Kidney capillary endothelial cell (primary cell): ENCODE measurements at regions not wholly inside any gene's neighbourhood (a gene's known extent, or its start where the extent isn't known, plus 50 kb on each side); places are given as distances from the start of the nearest gene placed in this dataset.

Experiments
- DNase-seq: peaks from one replicate; pipeline ENCODE4 v3.0.0-alpha.2; 2018; ENCODE audit warnings: low spot score

DNA sequence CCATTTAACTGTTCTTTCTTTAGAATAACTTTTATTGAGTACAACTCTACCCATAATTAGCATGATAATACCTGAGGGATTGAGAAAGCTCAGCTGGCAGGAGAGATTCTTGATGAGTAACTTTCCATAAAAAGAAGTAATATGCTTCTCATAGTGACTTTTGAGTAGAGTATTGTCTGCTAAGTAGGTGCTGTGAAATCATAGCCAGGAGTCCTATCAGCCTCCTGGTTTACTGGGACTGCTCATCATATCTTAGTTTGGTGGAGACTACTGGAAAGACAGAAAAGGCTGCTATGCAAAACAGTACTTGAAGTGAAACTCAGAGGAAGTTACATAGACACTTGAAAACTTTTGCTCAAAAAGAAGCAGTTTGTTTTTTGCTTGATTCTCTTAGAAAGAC lies 113.3 kb upstream of the ATP2B1 start:
- DNase-seq = no peak

DNA sequence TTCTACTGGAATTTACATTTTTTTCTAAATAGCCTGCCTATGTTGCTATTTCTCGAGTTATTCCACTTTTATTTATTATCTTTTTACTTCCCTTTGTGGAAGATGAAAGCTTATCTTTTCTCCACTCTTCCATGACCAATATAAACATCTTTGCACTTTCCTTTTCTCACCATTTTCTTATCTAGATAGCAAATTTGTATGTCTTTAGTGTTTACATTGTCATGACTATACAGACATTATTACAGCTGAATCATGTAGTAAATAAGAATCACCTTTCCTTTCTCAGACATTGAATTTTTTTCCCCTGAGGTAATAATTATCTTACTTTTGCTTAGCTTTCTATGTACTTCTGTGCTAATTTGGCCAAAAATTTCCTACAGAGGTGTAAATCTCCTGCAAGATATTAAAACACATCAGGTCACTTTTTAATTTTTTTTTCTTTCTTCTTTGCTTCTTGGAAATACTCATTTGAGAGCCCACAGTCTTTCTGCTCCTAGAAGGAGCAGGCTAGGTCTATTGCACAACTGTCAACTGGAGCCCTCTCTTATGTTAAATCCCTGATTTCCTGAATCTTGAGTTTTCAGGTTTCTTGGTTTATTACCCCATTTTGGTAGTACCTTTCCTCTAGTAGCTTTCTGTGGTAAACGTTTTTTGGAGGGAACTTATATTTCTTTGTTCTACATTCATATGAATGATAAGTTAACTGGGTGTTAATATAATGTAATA lies 109.0 kb upstream of the ATP2B1 start:
- DNase-seq = no peak

DNA sequence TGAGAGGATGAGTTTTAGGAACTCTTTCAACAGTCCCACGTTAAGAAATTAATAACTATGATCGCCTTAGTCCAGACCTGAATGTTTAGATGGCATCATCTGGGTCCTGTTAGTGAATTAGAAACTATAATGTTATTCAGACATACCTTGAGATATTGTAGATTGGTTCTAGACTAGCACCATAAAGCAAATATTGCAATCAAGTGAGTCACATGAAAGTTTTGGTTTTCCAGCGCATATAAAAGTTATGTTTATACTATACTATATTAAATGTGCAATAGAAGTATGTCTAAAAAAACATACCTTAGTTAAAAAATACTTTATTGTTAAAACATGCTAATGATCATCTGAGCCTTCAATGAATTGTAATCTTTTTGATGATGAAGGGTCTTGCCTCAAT lies 106.6 kb upstream of the ATP2B1 start:
- no peak for DNase-seq

DNA sequence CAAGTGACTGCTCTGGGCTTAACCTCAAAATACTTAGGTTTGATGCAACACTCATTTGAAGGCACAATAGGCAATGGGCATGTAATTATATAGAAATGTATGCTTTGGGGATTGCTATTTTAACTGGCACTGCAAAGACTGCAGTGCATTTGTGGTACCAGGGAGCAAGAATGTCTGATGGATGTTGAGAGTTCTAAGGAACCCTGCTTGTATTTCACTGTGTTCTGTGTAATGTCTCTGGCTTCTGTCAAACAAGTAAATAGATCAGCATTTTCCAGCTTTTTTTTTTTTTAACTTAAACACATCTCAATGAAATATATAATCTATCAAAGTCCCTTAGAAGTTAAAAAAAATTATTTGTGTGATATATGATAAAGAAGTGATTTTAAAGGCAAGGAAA lies 94.8 kb upstream of the ATP2B1 start:
- DNase-seq = no peak

DNA sequence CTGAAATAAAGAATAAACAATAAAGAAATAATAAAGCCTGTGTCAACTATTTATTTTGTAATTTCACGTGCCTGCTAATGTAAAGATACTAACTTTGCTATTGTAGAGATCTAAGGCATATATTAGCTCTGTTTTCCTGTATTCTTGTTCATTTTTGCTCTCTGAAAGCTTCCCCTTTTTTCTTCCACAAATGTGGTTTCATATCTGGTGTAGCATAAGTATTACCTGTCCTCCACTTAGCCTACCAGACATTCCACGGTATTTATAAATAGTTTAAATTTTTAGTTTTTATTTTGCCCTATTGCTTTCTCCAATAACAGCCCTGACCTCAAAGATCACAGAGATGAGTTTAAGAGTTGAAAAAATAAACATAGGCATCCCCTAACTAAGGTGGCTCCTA lies 92.6 kb upstream of the ATP2B1 start:
- DNase-seq = no peak

DNA sequence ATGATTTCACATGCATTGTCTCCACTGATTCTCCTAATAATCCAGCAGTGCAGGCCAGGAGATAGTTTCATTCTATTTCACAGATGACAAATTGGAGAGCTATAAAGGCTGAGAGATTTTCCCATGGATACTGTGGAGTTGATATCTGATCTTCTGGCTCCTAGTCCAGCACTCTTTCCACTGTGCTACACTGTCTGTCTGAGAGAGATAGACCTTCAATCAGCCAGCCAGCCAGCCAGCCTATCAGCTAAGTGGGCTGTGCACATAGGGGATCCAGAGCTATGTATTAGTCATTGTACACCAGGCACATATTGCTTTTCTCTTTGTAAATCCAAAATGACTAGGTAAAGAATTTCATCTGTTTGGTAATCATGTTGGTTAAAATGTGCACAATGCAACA lies 91.8 kb upstream of the ATP2B1 start:
- no peak for DNase-seq

- no peak for DNase-seq
These were observed 90.7 kb upstream of the ATP2B1 start for GRCh38 chr12:89799316-89799715.

- no peak for DNase-seq
These were observed 88.8 kb upstream of the ATP2B1 start for GRCh38 chr12:89797436-89797835.

GRCh38 chr12:89796798-89797382 lies 88.3 kb upstream of the ATP2B1 start:
- no peak for DNase-seq

GRCh38 chr12:89793946-89794345 lies 85.3 kb upstream of the ATP2B1 start:
- no peak for DNase-seq

- DNase-seq = no peak
These were observed 82.6 kb upstream of the ATP2B1 start for GRCh38 chr12:89791286-89791685.

DNA sequence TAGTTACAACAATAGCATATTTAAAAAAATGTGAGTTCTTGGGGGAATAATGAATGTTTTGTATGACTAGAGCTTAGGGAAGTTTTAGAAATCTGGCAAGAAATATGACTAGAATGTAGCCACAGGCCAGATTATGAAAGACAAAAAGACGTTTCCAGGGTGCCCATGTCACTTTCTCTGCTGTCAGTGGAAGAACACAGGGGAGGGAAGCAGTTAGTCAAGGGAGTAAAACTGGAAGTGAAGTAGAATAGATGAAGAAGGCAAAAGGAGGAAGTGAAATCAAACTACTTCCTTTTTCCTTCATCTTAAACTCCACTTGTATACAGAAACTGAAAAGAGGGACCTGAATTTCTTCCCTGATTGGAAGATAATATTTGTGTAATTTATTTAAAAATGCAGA lies 81.2 kb upstream of the ATP2B1 start:
- no peak for DNase-seq

DNA sequence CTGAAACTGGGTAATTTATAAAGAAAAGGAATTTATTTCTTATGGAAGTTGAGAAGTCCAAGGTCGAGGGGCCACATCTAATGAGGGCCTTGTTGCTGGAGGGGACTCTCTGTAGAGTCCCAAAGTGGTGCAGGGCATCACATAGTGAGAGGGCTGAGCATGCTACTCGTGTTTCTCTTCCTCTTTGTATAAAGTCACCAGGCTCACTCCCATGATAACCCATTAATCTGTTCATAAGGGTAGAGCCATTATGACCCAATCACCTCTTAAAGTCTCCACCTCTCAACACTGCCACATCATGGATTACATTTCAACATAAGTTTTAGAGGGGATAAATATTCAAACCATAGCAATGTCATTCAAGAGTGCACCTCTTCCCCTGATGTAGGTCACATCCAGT lies 79.1 kb upstream of the ATP2B1 start:
- no peak for DNase-seq

DNA sequence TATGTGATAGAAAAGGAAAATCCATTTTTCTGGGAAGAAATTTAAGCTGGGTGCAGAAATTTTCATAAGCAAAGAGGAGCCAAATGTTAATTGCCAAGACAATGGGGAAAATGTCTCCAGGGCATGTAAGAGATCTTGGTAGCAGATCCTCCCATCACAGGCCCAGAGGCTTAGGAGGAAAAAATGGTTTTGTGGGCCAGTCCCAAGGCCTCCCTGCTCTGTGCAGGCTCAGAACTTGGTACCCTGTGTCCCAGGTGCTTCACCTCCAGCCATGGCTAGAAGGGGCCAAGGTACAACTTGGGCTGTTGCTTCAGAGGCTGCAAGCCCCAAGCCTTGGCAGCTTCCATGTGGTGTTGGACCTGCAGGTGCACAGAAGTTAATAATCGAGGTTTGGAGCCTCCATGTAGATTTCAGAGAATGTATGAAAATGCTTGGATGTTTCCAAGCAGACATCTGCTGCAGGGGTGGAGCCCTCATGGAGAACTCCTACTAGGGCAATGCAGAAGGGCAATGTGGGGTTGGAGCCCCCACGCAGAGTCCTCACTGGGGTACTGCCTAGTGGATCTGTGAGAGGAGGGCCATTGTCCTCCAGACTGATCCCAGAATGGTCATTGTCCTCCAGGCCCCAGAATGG lies 77.7 kb upstream of the ATP2B1 start:
- no peak for DNase-seq

DNA sequence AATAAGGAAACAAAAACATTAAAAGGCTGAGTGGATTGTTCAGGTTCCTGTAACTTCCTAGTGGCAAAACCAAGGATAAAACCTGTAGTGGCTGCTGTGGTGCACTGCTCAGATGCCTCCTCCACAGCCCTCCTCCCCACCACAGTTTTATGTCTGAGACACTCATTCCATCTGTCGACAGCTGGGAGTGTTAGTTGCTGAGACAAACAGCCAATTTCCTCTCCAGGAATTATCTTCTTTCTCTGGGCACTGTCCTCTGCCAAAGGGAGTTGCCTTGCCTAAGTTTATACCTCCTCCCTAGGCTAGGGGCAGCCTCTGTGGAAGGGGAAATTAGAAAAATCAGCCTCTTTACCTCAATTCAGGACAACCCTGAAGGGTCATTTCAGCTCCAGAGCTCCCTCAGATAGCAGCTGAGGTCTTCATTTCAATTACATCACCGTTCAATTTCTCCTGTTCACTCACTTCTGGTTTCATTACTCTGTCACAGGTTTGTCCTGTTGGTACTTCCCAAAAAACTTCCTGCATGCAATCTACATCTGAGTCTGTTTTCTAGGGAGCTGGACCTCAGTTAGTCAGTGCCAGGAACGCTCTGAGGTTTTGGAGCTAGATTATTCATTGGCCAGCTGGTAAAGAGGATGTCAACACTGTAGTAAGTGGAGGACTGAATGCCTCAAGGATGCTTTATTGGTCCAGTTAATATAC lies 74.9 kb upstream of the ATP2B1 start:
- DNase-seq = no peak

GRCh38 chr12:89782807-89783206 lies 74.2 kb upstream of the ATP2B1 start:
- no peak for DNase-seq

DNA sequence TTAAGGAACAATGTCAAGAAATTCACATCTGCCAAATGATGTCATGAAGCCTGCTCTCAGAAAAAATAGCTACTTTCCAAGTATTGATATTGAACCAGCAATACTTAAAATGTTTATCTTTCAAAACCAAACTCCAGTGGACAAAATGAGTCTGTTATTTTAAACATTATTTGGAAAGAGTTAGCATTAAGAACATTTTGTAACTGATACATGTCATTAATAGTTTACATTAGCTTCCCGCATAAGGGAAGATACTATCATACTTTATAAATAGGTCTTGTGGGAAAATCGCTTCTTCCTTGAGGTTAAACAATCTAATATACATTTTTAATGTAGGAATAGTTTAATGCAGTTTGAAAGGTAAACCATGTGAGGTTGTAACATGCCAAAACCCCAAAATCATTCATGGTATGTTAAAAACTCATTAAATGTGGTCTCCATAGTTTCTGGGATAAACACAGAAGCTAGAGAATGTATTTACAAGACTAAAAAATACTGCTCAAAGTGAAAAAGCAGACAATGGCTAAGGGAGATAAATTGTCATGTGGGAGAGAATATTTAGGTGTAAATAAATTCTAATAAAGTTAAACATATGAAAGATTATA lies 73.4 kb upstream of the ATP2B1 start:
- no peak for DNase-seq

- no peak for DNase-seq
These were observed 72.5 kb upstream of the ATP2B1 start for GRCh38 chr12:89781156-89781555.

GRCh38 chr12:89779090-89779489 lies 70.5 kb upstream of the ATP2B1 start:
- no peak for DNase-seq

- DNase-seq = no peak
These were observed 69.2 kb upstream of the ATP2B1 start for GRCh38 chr12:89777733-89778379.

DNA sequence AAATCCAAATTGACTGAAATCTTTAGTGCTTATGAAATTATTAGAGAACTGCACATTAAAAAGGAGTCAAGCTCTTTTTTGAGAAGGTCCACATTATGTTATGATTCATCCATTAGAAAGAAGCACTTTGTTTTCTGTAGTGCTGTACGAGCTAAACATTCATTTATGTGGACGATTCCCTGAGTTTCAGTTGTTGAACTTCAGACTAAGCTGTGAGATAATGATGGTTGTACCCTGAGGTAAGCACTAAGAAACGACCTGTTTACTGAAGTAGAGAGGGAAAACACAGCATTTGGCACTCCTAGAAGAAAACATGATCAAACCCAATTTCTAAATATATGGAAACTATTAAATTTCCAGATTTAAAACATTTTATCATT lies 67.3 kb upstream of the ATP2B1 start:
- DNase-seq = no peak
